A549 (cell line): ENCODE measurements at regions not wholly inside any gene's neighbourhood (a gene's known extent, or its start where the extent isn't known, plus 50 kb on each side); places are given as distances from the start of the nearest gene placed in this dataset.

Source experiments
- ATAC-seq, 2 experiments: fragments of 200-7000 bp in 1 of 2; fragments of >200 bp in 1 of 2; cut with Nextera tagmentation in 1 of 2; cut with Tn5 transposase in 1 of 2; 3 replicates each; pipeline versions ENCODE4 v1.8.0 to v1.9.1; 2018 to 2020; ENCODE audit warnings: mild to moderate bottlenecking in 1 of 2, moderate library complexity in 1 of 2
- CTCF ChIA-PET: fragments of 300-600 bp; sonication (Branson Sonifier 250); formaldehyde crosslinking; extraction: SDS; loops from one replicate; lab custom pipeline; 2021; ENCODE audit warnings: antibody characterized with exemption, inconsistent platforms; lab: Yijun Ruan, JAX
- POLR2A ChIA-PET: fragments of 350-600 bp; formaldehyde crosslinking; extraction: SDS; loops from one replicate; lab custom pipeline; 2021; ENCODE audit warnings: antibody characterized with exemption, inconsistent platforms; lab: Yijun Ruan, JAX
- DNase-seq, 2 experiments: peaks; one replicate each; pipeline versions ENCODE4 v3.0.0 to v3.0.0-alpha.2; 2011 to 2016; ENCODE audit warnings: low read depth in 1 of 2, low spot score in 1 of 2
- FAIRE-seq: peaks from 2 replicates; lab custom pipeline; 2011; peaks lifted over from hg19 to GRCh38; lab: Jason Lieb, UNC
- H3K27ac ChIP-seq, 2 experiments: fragments of >200 bp; sonication (Bioruptor Twin); formaldehyde crosslinking; 3 replicates each; pipeline ENCODE4 v1.5.1; 2016 to 2017
- H3K4me1 ChIP-seq: fragments of >200 bp; sonication (Bioruptor Twin); formaldehyde crosslinking; 3 replicates; pipeline ENCODE4 v1.6.1; 2016
- H3K4me2 ChIP-seq: fragments of >200 bp; sonication (Bioruptor Twin); formaldehyde crosslinking; 3 replicates; pipeline ENCODE4 v1.6.1; 2016
- H3K4me3 ChIP-seq: fragments of >200 bp; sonication (Bioruptor Twin); formaldehyde crosslinking; 3 replicates; pipeline ENCODE4 v1.5.1; 2016
- H3K9me3 ChIP-seq: fragments of >200 bp; sonication (Bioruptor Twin); formaldehyde crosslinking; 3 replicates; pipeline ENCODE4 v1.6.1; 2016
- CHD2 ChIP-seq: fragments of 150-350 bp; IDR thresholded peaks from 2 replicates; pipeline ENCODE4 v1.6.1; 2014; ENCODE audit warnings: low read length; ENCODE audit not compliant: partially characterized antibody
- CHD4 ChIP-seq: fragments of 200-600 bp; sonication (generic); IDR thresholded peaks from 2 replicates; pipeline ENCODE4 v1.6.1; 2016; ENCODE audit warnings: antibody characterized with exemption, mild to moderate bottlenecking, borderline replicate concordance
- EHF ChIP-seq: fragments of 250-450 bp; sonication (Bioruptor Pico); IDR thresholded peaks from 2 replicates; pipeline ENCODE4 v1.5.0; 2020; ENCODE audit warnings: mild to moderate bottlenecking
- EHMT2 ChIP-seq: fragments of 200-600 bp; sonication (generic); IDR thresholded peaks from 2 replicates; pipeline ENCODE4 v1.6.1; 2016; ENCODE audit warnings: antibody characterized with exemption, low read depth, mild to moderate bottlenecking, moderate library complexity
- ELK1 ChIP-seq: fragments of 150-350 bp; IDR thresholded peaks from 2 replicates; pipeline ENCODE4 v1.6.1; 2014; ENCODE audit warnings: low read depth, mild to moderate bottlenecking, low read length
- ESRRA ChIP-seq: fragments of 150-350 bp; IDR thresholded peaks from 2 replicates; pipeline ENCODE4 v1.6.1; 2014; ENCODE audit warnings: mild to moderate bottlenecking, low read length, borderline replicate concordance
- FOSB ChIP-seq: fragments of 250-450 bp; sonication (Bioruptor Pico); IDR thresholded peaks from 2 replicates; pipeline ENCODE4 v1.5.0; 2020; ENCODE audit warnings: mild to moderate bottlenecking, moderate library complexity
- HOXA7 ChIP-seq: fragments of 250-450 bp; sonication (Bioruptor Pico); IDR thresholded peaks from 2 replicates; pipeline ENCODE4 v1.5.0; 2020; ENCODE audit warnings: mild to moderate bottlenecking, moderate library complexity
- HOXB5 ChIP-seq: fragments of 250-450 bp; sonication (Bioruptor Pico); IDR thresholded peaks from 2 replicates; pipeline ENCODE4 v1.5.0; 2020; ENCODE audit warnings: mild to moderate bottlenecking, moderate library complexity
- JUN ChIP-seq, 2 experiments: fragments of >200 bp; sonication (Bioruptor Twin); formaldehyde crosslinking; IDR thresholded peaks; 2 replicates in 1 of 2; 3 replicates in 1 of 2; pipeline ENCODE4 v1.6.1; 2016 to 2017
- JUNB ChIP-seq: fragments of >200 bp; sonication (Bioruptor Twin); formaldehyde crosslinking; IDR thresholded peaks from 2 replicates; pipeline ENCODE4 v1.6.1; 2016
- KDM5A ChIP-seq: fragments of 200-600 bp; sonication (generic); IDR thresholded peaks from 2 replicates; pipeline ENCODE4 v1.6.1; 2016; ENCODE audit warnings: antibody characterized with exemption, mild to moderate bottlenecking
- MAX ChIP-seq: IDR thresholded peaks from 2 replicates; pipeline ENCODE4 v1.6.1; 2012
- MAZ ChIP-seq: fragments of 150-350 bp; IDR thresholded peaks from 2 replicates; pipeline ENCODE4 v1.6.1; 2014; ENCODE audit warnings: antibody characterized with exemption, low read depth, low read length, borderline replicate concordance
- NPAS2 ChIP-seq: fragments of 250-450 bp; sonication (Bioruptor Pico); IDR thresholded peaks from 2 replicates; pipeline ENCODE4 v1.8.0; 2022; ENCODE audit warnings: mild to moderate bottlenecking, moderate library complexity, borderline replicate concordance
- NR3C1 ChIP-seq: fragments of >200 bp; sonication (Bioruptor Twin); formaldehyde crosslinking; IDR thresholded peaks from 3 replicates; pipeline ENCODE4 v1.6.1; 2017
- RCOR1 ChIP-seq: fragments of 150-350 bp; IDR thresholded peaks from 2 replicates; pipeline ENCODE4 v1.6.1; 2014; ENCODE audit warnings: antibody characterized with exemption, low read length, low read depth
- RFX5 ChIP-seq: fragments of 450-650 bp; IDR thresholded peaks from 2 replicates; pipeline ENCODE4 v1.7.1; 2014; ENCODE audit warnings: antibody characterized with exemption, mild to moderate bottlenecking, moderate library complexity
- RNF2 ChIP-seq: fragments of 200-600 bp; sonication (generic); IDR thresholded peaks from 2 replicates; pipeline ENCODE4 v1.6.1; 2016; ENCODE audit warnings: low read depth, mild to moderate bottlenecking, antibody characterized with exemption, moderate library complexity, borderline replicate concordance
- SMC3 ChIP-seq: fragments of >200 bp; sonication (Bioruptor Twin); formaldehyde crosslinking; IDR thresholded peaks from 3 replicates; pipeline ENCODE4 v1.6.1; 2018; ENCODE audit warnings: inconsistent platforms
- TP53 ChIP-seq: fragments of 250-450 bp; sonication (Bioruptor Pico); IDR thresholded peaks from 2 replicates; pipeline ENCODE4 v1.5.0; 2021; ENCODE audit warnings: mild to moderate bottlenecking, moderate library complexity
- WGBS: methylation state at CpG from one replicate; pipeline ENCODE4 v1.1.6; 2017; ENCODE audit errors: missing lambda C conversion rate; 5-methylcytosine and 5-hydroxymethylcytosine counted together
- TF ChIP-seq, protein P1 (sequence below): fragments of 250-450 bp; sonication (Bioruptor Pico); IDR thresholded peaks from 2 replicates; pipeline ENCODE4 v1.5.0; 2020; ENCODE audit warnings: low read depth, mild to moderate bottlenecking, moderate library complexity

GRCh38 chr2:181125359-181125758, 145.0 kb downstream of the UBE2E3 start:
- no peak for TF ChIP-seq NPAS2
- no peak for TF ChIP-seq EHMT2
- TF ChIP-seq MAZ = no peak
- TF ChIP-seq RNF2 = no peak
- no peak for TF ChIP-seq ELK1
- TF ChIP-seq RCOR1 = no peak
- TF ChIP-seq HOXB5 = no peak
- TF ChIP-seq HOXA7 (CRISPR knock-in tag) = no peak
- no peak for TF ChIP-seq RFX5
- no peak for TF ChIP-seq KDM5A
- WGBS = 17% methylated on average over 2 of the region's 2 CpGs
- POLR2A ChIA-PET = no interaction called here
- no peak overlapping the region for H3K4me2 ChIP-seq
- no peaks in the 10 kb centered on the region for H3K4me1 ChIP-seq
- no peak overlapping the region for H3K4me3 ChIP-seq
- CTCF ChIA-PET = no interaction called here
- DNase-seq (no peak), FAIRE-seq (no peak), ATAC-seq (no peak)
- no peak overlapping the region for H3K27ac ChIP-seq
- H3K9me3 ChIP-seq = no peaks in the 10 kb centered on the region

- CTCF ChIA-PET = no interaction called here
- Histone ChIP-seq H3K4me2 (no peak overlapping the region), H3K9me3 (no peaks in the 10 kb centered on the region)
- TF ChIP-seq RCOR1 = no peak
- no peak for TF ChIP-seq EHF (CRISPR knock-in tag)
- no peak for TF ChIP-seq CHD4
- TF ChIP-seq MAX = no peak
- TF ChIP-seq NR3C1 = no peak
- no peak for TF ChIP-seq RFX5
- TF ChIP-seq, all 56 proteins: peak for 0
- 65% methylated on average over 5 of the region's 5 CpGs for WGBS
- Histone ChIP-seq H3K4me1 (no peaks in the 10 kb centered on the region), H3K4me3 (no peak overlapping the region), H3K27ac (no peak overlapping the region)
- ATAC-seq (no peak), DNase-seq (no peak), FAIRE-seq (no peak)
- POLR2A ChIA-PET = no interaction called here
Measured at GRCh38 chr2:181126311-181126868, 146.0 kb downstream of the UBE2E3 start.

- Histone ChIP-seq H3K9me3 (no peaks in the 10 kb centered on the region), H3K4me3 (no peak overlapping the region), H3K27ac (no peak overlapping the region), H3K4me2 (no peak overlapping the region), H3K4me1 (no peaks in the 10 kb centered on the region)
- POLR2A ChIA-PET = no interaction called here
- CTCF ChIA-PET = interaction anchor here (0.6 kb wide), 1 partner anchor 183 kb away, joined by 4 read pairs; no protein-coding TSS in a partner anchor
- DNase-seq = no peak
- no peak for TF ChIP-seq EHF (CRISPR knock-in tag)
- TF ChIP-seq NR3C1 = no peak
- no peak for TF ChIP-seq JUN (IDR thresholded peaks at IDR 0.05)
- TF ChIP-seq TP53 (CRISPR knock-in tag) = no peak
- TF ChIP-seq CHD2 = no peak
- TF ChIP-seq, protein P1, sequence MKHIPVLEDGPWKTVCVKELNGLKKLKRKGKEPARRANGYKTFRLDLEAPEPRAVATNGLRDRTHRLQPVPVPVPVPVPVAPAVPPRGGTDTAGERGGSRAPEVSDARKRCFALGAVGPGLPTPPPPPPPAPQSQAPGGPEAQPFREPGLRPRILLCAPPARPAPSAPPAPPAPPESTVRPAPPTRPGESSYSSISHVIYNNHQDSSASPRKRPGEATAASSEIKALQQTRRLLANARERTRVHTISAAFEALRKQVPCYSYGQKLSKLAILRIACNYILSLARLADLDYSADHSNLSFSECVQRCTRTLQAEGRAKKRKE (CRISPR knock-in tag) = no peak
- no peak for TF ChIP-seq SMC3
- TF ChIP-seq JUNB = no peak
- TF ChIP-seq FOSB (CRISPR knock-in tag) = no peak
- TF ChIP-seq ESRRA = no peak
- no peak for ATAC-seq
- no peak for FAIRE-seq
Measured at GRCh38 chr2:181128199-181128598, 147.8 kb downstream of the UBE2E3 start.
